MM.1S (cell line): ENCODE measurements at regions not wholly inside any gene's neighbourhood (a gene's known extent, or its start where the extent isn't known, plus 50 kb on each side); places are given as distances from the start of the nearest gene placed in this dataset.

Experiments used
- CTCF ChIP-seq: fragments of 300-600 bp; sonication (generic); IDR thresholded peaks from 2 replicates; pipeline ENCODE4 v1.5.1; 2016; ENCODE audit warnings: antibody characterized with exemption, low read length, mixed read lengths
- EZH2 ChIP-seq: fragments of 300-600 bp; sonication (generic); optimal IDR thresholded peaks from 2 replicates; pipeline ENCODE3; 2017; ENCODE audit warnings: low read depth, mild to moderate bottlenecking, antibody characterized with exemption, low read length, mixed read lengths

GRCh38 chr2:222087998-222088397, 210.8 kb downstream of the PAX3 start:
- TF ChIP-seq CTCF (no peak), EZH2 (no peak)
